HG03469 (cell line): ENCODE measurements at regions not wholly inside any gene's neighbourhood (a gene's known extent, or its start where the extent isn't known, plus 50 kb on each side); places are given as distances from the start of the nearest gene placed in this dataset.

Source experiments
- ATAC-seq: cut with Tn5 transposase; IDR thresholded peaks from one replicate; pipeline ENCODE4 v1.9.1; 2021; ENCODE audit warnings: mild to moderate bottlenecking, moderate library complexity, moderate number of reproducible peaks; ENCODE audit not compliant: unreplicated experiment

DNA sequence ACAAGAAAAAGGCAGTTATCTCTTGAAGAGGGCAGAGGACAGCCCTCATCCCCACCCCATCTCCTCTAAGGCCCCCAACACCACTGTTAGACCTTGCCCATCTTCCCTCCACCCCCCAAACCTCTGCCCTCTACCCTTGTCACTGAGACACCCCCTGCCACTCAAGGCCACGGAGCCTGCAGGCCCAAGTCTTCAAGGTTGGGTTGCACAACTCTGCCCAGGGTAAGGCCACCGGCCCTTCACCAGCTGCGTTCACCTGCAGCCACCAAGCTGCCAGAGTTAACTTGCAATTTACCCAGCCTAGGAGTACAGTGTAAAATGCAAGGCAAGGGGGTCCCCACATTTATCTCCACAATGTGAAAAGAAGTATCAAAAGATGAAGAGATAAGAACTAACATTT, 128.7 kb upstream of the PKDCC start:
- no peak for ATAC-seq

DNA sequence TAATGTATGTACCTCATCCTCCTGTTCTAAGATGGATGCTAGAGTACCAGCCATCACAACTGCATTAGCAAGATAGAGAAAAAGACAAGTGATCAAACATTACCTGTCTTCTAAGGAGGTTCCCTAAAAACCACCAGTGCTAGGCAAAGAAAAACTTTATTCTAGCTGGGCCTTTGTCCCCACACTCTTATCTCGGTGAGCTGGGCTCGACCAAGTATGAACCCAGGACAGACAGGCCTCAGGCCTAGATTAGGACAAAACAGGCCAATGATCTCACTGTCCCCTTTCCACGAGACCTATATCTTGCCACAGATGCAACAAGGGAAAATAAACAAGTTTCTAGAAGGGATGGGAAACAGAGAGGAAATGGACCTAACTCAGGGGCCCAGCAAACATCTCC, 127.6 kb upstream of the PKDCC start:
- ATAC-seq, result no peak

DNA sequence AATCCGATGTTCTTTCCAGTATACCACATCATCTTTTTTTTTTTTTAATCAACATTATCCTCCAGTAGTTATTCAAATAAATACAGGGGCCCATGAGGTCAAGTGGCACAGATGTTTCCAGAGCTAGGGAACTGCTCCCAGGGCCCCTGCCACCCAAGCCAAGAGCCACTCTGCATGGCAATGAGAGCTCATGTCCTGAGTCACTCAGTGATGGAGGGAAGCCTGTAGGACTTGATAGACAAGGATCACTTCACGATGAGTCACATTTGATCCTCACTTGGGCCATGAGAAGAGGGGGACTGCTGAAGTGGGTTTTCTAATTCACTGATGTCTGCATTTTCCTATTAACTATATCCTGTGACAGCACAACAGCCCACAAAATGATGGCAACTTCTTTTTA, 127.0 kb upstream of the PKDCC start:
- ATAC-seq, result no peak

DNA sequence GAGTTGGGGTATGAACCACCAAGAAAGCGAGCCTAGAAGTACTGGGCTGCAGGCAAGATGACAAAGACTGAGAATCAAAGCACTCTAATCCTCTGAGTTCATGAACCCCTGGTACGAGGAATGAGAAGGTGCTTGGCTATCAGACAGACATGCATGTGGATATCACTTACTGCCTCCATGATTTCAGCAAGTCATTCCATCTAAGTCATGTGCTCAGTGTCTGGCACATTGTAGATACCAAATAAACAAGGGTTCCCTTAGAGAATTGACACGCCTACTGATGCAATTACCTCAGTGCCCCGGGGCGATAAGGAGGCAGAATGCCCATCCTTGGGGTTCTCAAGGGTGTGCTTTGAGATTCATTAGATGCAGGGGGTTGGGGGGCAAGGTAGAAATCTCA, 125.6 kb upstream of the PKDCC start:
- ATAC-seq, result no peak

DNA sequence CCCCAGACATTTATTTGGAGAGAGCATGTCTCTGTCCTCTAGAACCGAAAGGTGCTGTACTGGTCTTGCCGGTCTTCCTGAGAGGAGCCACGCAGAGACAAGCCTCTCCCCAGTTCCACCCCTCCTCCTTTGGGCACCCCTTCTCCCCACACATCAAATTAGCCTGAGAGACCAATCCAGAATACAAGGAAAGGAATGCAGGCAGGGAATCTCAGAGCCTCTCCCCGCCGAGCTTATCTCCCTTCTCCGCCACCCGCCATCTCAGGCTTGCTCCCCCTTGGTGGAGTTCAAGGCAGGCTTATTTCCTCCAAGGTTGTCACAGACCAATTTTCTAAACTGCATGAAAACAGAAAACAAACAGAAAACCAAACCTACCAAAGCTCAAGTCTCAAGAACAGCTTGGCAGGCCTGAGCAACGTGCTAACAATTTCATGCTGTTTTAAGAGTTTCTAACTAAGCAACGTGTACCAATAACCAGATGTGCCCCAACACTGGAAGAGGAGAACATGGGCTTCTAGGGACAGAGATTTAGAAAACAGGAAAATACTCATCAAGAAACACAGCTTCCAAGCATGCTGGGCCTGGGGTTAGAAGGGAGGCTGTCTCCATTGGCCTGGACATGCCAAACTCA, 124.5 kb upstream of the PKDCC start:
- ATAC-seq, result no peak

DNA sequence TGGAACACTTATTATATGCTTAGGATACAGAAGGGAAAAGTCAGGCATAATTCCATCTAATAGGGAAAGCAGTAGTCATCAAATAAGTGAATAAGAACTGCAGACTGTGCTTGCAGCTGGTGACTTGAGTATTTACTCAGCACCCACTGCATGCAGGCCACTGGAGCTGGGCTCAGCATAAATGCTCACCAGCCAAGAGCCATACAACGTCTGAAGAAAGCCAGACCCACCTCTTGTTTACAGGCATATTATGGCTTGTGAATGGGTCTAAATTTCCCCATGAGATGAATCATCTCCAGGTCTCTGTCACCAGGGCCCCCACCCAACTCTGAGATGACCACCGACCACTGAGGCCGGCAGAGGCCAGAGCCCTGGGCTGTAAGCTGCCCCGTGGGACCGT, 123.8 kb upstream of the PKDCC start:
- no peak for ATAC-seq

DNA sequence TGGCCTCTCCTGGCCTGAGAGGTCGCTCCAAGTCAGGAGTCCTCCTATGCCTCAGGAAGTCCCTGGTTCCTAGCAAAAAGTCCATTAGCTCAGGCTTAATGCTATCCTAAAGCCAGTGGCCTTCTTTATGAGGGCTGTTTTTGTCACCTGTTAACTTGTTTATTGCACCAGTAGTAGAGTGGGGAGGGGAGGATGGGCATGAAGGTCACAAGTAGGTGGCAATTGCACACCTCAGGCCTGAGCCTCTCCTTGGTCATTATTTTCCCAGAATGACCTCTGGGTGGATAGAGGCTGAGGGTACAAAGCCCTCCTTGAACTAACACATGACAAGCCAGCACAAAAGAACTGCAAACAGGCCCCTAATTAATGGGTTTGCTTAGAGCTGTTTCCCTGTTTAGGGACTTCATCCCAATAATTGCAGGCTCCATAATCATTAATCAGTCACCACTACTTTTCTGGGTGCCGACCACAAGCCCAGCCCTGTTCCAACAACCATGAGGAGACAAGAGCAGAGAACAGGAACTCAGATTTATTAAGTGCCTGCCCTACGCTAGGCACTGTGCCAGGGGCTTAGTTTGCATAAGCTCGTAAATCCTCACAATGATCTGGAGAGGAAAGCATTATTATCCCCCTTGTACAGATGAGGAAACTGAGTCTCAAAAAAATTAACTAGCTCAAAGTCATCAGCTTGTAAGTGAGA, 123.0 kb upstream of the PKDCC start:
- no peak for ATAC-seq

DNA sequence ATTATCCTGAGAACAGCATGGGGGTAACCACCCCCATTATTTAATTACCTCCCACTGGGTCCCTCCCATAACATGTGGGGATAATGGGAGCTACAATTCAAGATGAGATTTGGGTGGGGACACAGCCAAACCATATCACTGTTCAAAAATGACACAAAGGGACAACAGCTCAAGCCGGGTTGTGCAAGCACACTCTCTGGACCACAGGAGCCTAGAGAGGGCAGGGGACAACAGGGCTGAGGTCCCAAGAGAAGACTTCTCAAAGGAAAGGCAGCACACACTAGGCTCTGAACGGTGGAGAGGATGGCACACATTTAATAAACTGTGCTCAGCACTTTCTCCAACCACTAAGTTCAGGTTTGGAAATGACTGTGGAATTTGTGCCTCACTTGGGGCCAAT, 122.1 kb upstream of the PKDCC start:
- ATAC-seq, result no peak

DNA sequence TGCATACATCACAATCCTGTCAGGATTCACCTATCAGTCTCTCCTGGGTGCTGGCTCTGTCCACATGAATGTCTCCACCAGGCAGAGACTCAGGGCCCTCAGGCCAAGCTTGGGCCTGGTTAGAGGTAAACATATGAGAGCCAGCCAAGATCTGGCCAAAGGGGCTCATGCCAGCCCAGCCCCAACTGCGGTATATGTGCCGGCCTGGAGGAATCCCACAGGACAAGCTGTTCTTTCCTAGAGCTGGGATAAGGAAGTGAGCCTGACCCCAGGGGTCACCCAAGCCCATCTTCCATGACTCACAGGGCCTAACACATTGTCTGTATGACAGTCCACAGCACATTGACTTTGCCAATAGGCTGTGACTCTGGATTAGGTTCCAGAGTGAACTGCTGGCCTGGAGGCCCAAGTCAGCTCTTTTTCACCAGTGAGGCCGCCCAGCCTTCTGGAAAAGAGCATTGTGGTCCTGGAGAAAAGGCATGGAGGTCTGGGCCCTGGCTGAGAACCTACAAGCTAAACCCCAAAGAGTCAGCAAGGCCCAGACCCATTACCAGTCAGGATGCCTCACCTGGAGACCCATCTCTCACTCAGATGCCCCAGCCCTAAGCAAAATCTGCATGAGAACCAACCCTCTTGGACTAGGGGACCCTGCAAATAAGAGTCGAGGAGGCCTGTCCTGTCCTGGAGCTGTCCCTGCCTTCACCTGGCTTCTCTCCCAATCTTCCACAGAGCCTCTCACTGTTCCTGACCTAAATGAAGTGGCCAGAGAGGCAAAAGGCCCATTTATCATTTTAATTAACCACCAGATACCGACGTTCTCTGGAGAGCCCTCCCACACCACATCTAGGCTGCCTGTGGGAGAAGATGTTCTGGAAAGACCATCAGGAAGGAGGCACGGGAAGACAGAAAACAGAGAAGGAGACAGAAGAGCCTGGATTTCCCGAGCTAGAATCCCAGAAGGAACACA, 120.9 kb upstream of the PKDCC start:
- ATAC-seq, result no peak

DNA sequence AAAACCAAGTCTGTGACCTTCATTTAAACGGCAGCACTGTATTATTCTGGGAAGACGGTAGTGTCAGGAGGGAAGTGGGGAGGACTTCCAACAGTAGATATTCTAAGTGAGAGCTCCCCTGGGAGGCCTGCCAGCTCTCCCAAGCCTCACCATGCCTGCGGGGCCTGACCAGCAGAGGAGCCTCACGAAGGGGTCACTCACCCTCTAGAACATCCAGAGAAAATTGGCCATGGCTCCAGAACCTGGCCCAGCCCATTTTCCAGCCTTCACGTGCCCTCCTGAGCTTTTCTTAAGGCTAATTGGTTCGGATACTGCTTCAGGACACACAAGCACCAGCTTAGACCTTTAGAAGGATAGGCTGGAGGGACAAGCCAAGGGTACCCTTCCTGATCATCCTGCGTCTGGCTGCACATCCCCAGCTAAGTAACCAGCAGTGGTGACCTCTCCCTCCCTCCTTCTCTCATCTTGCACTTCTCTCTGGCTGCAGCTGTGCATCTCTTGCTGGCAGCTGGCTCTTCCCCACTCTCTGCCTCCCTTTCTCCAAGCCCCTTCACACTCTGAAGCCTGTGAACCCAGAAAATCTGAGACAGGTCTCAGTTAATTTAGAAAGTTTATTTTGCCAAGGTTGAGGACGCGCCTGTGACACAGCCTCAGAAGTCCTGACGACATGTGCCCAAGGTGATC, 120.1 kb upstream of the PKDCC start:
- ATAC-seq, result no peak

DNA sequence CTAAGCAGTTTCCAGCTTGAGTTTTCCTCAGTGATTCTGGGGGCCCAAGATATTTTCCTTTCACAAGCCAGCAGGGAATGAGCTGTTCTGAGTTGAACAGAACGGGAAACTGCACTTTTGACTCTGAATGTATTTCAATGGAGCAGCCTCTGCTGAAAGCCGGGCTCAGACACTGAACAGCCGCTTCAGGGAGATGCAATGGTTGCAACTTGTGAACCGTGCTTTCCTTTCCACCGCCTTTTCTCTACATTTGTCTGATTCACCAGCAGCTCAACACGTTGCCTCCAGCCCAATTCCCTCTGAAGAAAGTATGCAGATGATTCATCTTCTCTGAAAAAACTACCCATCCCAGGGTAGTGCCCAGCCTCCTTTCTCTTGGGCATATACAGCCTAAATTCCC, 119.3 kb upstream of the PKDCC start:
- ATAC-seq, result no peak

DNA sequence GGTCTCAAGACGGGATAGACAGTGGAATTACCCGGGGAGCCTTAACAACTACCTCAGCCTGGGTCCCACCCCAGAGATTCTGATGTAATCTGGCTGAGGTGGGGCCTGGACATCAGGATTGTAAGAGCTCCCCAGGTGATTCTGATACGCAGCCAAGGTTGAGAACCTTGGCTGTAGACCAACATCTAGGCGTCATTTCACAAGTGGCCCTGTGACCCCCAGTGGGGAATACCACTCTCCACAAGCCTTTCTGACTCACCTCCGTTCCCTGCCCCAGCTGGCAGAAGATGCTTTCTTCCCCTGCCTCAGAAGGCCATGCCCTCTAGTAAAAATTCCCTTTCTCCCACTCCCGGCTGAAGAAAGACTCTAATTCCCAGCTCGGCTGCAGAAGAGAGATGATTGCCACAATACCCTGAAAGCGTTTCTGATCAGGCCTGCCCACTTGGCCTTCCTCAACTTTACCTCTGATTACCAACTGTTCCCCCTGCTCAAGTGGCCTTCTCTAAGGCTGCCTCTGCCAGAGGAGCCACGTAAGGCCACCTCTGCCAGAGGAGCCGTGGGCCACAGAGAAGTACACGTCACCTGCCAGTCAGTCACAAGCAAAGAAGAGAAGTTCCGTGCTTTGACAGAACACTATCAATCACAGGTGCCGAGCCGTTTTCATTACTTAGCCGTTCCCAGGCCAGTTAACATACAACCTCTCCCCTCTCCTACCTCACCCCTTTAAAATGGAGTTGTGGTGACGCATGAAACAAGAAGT, 116.8 kb upstream of the PKDCC start:
- ATAC-seq, result no peak

DNA sequence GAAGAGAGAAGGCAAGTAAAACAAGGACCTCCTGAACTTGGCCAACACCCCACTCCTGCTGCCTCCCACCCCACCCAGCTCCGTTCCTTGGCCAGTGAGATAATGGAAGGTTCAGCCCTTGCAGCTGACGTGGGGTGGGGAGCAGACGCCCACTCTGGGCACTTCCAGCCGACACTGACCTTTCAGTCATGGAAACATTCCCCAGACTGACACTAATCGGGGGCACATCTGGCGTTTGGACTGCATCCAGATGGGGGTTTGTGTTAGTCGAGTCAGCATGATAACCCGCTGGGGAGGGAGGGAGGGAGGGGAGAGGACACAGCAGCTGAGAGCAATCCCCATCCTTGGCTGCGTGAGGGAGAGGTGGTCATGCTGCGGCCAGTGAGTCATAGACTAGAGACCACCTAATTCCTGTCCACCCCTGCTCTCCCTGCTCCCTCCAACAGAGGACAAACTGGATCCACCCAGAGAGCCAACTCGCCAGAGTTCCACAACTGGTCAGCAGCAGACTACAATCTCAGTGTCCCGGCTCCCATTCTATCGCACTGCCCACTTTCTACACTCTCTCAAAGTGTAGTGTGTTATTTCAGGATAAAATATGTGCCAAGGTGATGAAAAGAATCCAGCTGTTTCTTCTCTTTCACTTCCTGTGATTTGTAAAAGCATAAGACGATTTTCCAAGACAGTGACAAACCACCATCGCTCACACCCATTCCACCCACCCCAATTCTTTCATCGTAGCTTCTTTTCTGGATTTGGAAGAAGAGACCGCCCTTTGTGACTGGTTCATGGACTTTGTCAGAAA, 115.4 kb upstream of the PKDCC start:
- ATAC-seq, result no peak

DNA sequence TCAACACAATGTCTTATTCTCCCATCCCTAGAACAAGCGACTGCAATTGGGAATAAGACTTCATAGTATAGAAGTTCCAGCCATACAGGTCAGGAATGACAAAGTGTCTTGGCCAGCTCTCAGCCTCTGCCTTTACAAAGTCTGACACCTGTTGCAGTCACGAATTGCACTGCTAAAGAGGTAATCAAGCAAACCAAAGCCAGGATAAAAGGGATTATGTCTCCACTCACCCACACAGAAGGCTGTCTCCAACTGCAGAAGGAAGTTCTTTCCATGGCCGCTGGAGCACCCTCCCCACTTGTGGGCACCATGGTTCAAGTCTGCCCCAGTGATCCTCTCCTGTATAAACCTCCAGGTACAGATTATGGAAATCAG, 114.8 kb upstream of the PKDCC start:
- ATAC-seq, result no peak

DNA sequence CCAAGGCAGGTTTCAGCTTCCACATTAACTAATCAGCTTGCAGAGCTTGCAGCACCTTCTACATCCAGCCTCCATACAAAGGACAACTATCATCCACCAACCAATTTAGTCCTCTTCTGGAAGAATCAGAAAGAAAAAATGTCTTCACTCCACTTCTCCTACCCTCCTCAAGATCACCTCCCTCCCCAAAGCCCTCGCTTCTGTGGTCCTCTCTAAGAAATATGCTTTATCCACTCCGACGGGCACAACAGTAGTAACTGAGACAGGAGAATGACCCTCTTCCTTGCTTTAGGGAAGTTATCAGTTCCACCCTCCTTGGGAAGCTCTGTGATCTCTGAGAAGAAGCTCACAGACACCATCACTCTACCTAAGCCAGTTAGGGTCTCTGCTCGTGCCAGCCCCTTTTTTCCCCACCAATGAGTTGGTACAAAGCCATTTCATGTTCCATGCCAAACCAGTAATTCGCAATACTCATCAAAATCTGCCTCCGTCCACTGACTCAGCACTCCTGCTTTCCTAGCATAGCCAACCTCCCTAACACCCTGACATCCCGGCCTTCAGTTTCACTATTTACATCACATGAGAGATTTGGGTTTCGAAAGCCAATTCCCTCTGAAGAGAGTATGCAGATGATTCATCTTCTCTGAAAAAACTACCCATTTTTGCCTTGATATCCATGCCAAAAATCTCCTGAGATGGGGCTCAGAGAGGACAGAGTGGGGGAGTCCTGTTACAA, 114.1 kb upstream of the PKDCC start:
- ATAC-seq, result no peak

DNA sequence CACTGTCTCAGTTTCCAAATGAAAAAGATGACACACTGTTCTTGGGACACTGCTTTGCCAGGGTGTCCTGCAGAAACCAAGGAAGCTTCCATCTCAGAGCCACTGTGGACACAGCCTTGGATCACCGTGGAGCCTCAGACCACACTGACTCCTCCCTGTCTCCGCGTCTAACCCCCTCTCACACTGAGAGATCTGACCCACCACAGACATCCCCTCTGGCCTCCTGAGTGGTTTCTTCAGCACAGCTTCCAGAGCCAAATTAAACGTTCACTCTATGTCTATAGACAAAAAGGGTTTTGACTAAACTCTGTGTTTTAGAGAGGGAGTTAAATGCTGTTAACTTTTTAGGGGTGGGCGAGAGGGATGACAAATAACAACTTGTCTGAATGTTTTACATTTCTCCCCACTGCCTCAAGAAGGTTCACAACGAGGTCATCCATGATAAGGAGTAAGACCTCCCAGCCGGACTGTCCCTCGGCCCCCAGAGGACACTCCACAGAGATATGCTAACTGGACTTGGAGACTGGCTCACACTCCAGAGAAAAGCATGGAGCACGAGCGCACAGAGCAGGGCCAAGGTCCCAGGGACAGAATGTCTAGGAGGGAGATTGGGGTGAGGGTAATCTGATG, 113.4 kb upstream of the PKDCC start:
- no peak for ATAC-seq

DNA sequence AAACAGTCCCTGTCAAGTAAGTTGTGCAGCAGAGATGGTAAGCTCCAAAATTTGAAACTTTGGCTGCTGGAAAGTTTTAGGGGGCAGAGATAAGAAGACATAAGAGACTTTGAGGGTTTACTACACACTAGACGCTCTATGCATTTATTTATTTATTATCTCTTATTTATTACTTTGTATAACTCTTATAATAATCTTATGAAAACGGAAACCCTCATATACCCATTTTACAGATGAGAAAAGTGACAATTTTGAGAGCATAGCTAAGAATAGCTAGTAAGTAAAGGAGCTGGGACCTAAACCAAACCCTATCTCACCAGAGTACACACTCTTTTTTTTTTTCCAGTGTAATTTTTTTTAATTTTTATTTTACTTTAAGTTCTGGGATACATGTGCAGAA, 112.8 kb upstream of the PKDCC start:
- no peak for ATAC-seq

DNA sequence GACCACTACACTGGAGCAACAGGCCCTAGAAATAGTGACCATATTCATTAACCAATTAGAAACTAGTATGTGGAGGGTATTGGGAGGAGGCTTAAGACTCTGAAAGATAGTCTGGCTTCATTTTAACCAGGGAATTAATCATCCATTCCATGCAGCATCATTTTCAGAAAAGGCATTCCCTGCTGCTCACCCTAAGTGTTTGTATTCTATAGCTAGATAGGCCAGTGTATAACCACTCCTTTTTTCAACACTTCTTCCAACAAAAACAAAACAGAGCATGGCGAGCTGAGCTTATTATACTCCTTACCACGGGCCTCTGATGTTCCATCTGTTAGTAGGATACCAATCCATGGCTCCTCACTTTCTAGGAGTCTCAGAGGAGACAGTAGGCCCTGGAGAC, 112.0 kb upstream of the PKDCC start:
- ATAC-seq, result no peak
